ENCODE measurements at regions not wholly inside any gene's neighbourhood (a gene's known extent, or its start where the extent isn't known, plus 50 kb on each side); places are given as distances from the start of the nearest gene placed in this dataset.
"Not testable (repeated sequence)": the region's sequence is repeated elsewhere in the genome, so short reads cannot be mapped to it uniquely, and the experiment has no call there.

DNA sequence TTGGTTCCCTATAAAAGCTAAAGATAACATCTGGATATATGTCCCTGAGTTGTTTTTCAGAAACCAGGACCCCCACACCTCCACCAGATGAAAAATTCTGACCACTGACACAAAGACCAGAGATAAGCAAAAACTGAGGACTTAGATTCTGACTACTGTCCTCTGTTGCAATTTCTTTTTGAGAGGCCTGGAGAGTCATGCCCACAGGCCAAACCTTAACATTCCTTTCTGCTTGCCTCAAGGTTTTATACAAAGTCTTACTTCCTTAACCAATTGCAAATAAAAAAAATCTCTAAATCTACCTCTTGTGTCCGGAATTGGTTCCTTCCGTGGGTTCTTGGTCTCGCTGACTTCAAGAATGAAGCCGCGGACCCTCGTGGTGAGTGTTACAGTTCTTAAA is 228.5 kb downstream of the ABCC12 start:
- ATAC-seq = no peak
- Mint-ChIP-seq H3K27me3 (no peaks in the 10 kb centered on the region), H3K27ac (no peak overlapping the region), H3K4me1 (no peaks in the 10 kb centered on the region), H3K36me3 (ENCODE audit: low read depth) (no peaks in the 10 kb centered on the region), H3K4me3 (no peak overlapping the region)
- DNase-seq = no peak
- no peaks in the 10 kb centered on the region for H3K9me3 ChIP-seq (ENCODE audit: control insufficient read depth, low read length, poor library complexity, severe bottlenecking)

DNA sequence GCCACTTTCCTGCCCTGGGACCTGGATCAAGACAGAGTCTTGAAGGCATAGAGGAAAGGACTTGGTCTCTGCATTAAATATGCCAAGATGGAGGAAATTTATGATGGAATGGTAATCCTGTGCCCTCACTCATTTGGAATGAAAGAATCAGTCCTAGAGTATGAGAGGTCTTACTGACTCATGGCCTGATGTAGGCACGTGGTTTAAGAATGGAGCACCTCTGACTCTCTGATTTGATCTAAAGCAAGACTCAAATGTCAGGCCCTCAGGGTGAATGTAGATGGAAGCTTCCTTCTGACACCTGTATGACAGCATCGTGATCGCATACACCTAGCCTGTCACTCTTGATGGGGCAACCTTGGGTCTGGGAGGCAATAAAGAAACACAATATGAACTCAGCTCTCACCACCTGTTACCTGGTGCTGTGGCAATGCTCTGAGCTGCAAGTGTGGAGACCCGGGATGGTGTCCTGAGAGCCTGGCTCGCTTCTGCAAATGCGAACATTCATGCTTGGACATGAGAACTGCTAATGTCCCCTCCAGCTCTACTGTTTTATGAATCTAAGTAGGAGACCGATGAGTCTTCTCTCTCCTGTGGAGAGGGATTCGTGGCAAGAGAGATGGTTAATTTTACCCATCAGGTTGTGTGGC is 229.9 kb downstream of the ABCC12 start:
- Mint-ChIP-seq H3K4me1 (no peaks in the 10 kb centered on the region), H3K36me3 (ENCODE audit: low read depth) (no peaks in the 10 kb centered on the region), H3K27ac (no peak overlapping the region), H3K4me3 (no peak overlapping the region), H3K27me3 (peaks cover 1% of the 10 kb centered on the region)
- H3K9me3 ChIP-seq (ENCODE audit: control insufficient read depth, low read length, poor library complexity, severe bottlenecking) = no peaks in the 10 kb centered on the region
- DNase-seq (no peak), ATAC-seq (no peak)

DNA sequence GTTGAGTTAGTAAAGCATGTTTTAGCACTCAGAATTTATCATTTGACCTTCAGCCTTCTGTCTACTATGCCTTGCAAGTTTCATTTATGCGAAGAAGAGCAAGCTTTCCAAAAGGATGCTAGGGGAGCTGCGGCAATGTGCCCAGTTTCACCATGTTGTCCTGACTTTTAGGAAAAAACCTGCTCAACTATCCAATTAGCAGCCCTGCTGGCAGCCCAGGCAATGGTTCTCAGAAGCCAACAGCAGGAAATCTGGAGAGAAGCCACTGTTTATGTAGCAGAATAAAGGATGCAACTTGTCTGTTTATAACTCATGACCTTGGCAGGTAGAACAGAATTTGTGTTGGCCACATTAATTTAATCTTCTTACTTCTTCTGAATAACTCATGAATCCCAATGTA is 230.8 kb downstream of the ABCC12 start:
- Mint-ChIP-seq H3K27me3 (peaks cover 11% of the 10 kb centered on the region), H3K27ac (no peak overlapping the region), H3K4me3 (no peak overlapping the region), H3K36me3 (ENCODE audit: low read depth) (no peaks in the 10 kb centered on the region), H3K4me1 (no peaks in the 10 kb centered on the region)
- H3K9me3 ChIP-seq (ENCODE audit: control insufficient read depth, low read length, poor library complexity, severe bottlenecking) = no peaks in the 10 kb centered on the region
- DNase-seq (no peak), ATAC-seq (no peak)

DNA sequence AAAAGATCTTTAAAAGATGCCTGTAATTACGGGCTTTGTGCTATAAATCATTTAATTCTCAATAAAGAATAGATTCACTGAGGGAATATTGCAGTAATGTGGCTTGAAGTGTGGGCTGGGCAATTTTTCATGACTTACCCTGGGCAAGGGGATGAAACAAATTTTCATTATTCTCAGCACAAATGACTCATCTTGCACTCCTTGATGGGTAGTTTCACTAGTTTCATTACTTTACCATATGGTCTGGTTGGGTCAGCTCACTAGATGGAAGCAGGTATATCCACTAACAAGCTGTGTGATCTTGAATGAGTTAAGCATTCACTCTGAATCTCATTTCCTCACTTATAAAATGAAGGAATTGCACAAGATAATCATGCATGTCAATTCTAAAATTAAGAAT is 234.3 kb downstream of the ABCC12 start:
- Mint-ChIP-seq H3K27ac (no peak overlapping the region), H3K27me3 (peaks cover 11% of the 10 kb centered on the region), H3K4me1 (no peaks in the 10 kb centered on the region), H3K4me3 (no peak overlapping the region), H3K36me3 (ENCODE audit: low read depth) (no peaks in the 10 kb centered on the region)
- ATAC-seq (no peak), DNase-seq (no peak)
- H3K9me3 ChIP-seq (ENCODE audit: control insufficient read depth, low read length, poor library complexity, severe bottlenecking) = no peaks in the 10 kb centered on the region

DNA sequence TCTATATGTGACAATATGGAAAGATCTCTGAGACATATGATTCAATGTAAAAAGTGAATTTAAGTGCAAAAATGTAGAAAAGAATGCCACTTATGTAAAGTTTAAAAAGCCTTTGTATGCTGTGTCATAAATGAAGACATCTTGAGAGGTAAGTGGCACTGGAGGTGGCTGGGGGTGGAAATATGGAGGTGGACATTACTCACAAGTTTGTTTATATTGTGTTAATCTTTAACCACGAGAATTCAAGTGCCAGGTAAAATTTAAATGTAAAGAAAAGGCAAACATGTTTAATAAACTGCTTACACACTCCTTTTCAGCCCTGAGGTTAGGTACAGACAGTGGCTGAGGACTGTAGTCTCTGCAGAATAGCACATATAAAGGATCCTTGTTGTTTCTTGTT is 235.1 kb downstream of the ABCC12 start:
- no peak overlapping the region for H3K27ac Mint-ChIP-seq
- no peak overlapping the region for H3K4me3 Mint-ChIP-seq
- H3K27me3 Mint-ChIP-seq = peaks cover 11% of the 10 kb centered on the region
- ATAC-seq = no peak
- H3K9me3 ChIP-seq (ENCODE audit: control insufficient read depth, low read length, poor library complexity, severe bottlenecking) = no peaks in the 10 kb centered on the region
- no peak for DNase-seq
- H3K4me1 Mint-ChIP-seq = no peaks in the 10 kb centered on the region
- H3K36me3 Mint-ChIP-seq (ENCODE audit: low read depth) = no peaks in the 10 kb centered on the region

DNA sequence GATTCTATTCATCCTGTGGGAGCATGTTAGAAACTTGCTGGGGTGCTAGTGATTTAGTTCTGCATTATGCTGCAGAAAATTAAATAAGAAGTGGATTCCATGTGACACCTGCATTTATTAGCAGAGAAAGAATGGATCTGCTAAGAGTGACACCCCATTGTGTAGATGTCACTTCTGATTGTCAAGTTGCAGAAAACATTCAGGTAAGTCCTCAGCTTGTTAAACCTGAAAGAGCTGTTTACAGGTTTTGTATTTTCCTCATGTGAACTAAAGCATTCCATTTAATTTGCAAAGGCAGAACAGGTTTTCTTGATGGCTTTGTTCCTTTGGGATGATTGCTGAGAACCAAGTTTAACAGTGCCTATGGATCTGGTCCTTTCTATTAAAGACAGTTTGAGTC is 238.7 kb downstream of the ABCC12 start:
- ATAC-seq (no peak), DNase-seq (no peak)
- Mint-ChIP-seq H3K4me3 (no peak overlapping the region), H3K36me3 (ENCODE audit: low read depth) (no peaks in the 10 kb centered on the region), H3K4me1 (no peaks in the 10 kb centered on the region), H3K27ac (no peak overlapping the region), H3K27me3 (peaks cover 11% of the 10 kb centered on the region)
- no peaks in the 10 kb centered on the region for H3K9me3 ChIP-seq (ENCODE audit: control insufficient read depth, low read length, poor library complexity, severe bottlenecking)

DNA sequence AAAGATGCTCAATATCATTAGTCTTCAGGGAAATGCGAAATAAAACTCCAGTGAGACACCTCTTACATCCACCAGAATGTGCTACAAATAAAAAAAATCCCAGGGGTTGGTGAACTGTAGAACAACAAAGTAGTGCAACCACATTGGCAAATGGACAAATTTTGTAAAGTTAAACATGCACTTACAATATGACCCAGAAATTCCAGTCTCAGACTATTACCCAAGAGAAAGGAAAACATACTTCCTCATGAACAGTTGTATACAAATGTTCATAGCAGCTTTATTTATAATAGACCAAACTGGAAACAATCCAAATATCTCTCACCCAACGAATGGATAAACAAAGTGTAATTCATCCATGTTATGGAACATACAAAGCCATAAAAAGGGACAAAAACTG is 239.5 kb downstream of the ABCC12 start:
- no peaks in the 10 kb centered on the region for H3K36me3 Mint-ChIP-seq (ENCODE audit: low read depth)
- H3K27ac Mint-ChIP-seq = no peak overlapping the region
- no peaks in the 10 kb centered on the region for H3K9me3 ChIP-seq (ENCODE audit: control insufficient read depth, low read length, poor library complexity, severe bottlenecking)
- H3K4me1 Mint-ChIP-seq = no peaks in the 10 kb centered on the region
- DNase-seq = no peak
- peaks cover 11% of the 10 kb centered on the region for H3K27me3 Mint-ChIP-seq
- H3K4me3 Mint-ChIP-seq = no peak overlapping the region
- ATAC-seq = no peak

DNA sequence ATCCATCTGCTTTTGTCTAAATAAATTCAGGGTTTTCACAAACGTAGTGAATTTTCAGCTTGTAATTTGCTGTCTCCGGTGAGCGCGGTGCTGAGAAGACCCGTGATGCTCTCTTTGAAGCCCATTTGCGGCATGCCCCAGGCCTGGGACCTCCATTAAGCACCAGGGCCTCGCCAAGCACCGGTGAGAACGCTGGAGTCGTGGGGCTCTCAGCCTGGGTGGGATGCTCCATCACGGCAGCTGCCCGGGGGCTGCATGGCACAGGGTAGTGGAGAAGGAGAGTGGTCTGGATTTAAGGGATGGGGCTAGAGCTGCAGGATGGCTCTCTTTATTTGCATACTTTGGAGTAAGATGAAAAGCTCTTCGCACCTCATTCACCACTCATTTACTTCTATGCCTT is 248.7 kb downstream of the ABCC12 start:
- no peak for ATAC-seq
- H3K9me3 ChIP-seq (ENCODE audit: control insufficient read depth, low read length, poor library complexity, severe bottlenecking) = no peaks in the 10 kb centered on the region
- Mint-ChIP-seq H3K27ac (no peak overlapping the region), H3K4me3 (no peak overlapping the region), H3K27me3 (no peaks in the 10 kb centered on the region), H3K36me3 (ENCODE audit: low read depth) (no peaks in the 10 kb centered on the region), H3K4me1 (no peaks in the 10 kb centered on the region)
- DNase-seq = no peak

DNA sequence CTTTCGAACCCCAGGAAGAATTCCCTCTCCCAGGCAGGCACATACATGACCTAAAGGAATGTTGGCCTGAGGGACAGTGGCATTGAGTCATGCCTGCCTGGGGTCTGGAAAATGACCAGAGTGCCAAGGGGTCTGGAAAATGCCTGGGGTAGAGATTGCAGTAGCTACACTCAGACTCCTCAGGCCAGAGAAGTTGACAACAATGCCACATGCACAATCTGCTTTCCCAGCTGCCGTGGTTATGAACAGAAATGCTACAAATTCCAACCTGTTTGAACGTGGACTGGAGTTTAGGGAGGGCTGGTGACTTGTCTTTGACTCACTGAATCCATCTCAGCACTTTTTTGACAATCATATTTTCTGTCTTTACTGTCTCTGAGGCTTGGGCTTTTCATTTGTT is 250.0 kb downstream of the ABCC12 start:
- no peak for ATAC-seq
- Mint-ChIP-seq H3K4me1 (no peaks in the 10 kb centered on the region), H3K27me3 (no peaks in the 10 kb centered on the region), H3K4me3 (no peak overlapping the region), H3K36me3 (ENCODE audit: low read depth) (no peaks in the 10 kb centered on the region), H3K27ac (no peak overlapping the region)
- DNase-seq = no peak
- no peaks in the 10 kb centered on the region for H3K9me3 ChIP-seq (ENCODE audit: control insufficient read depth, low read length, poor library complexity, severe bottlenecking)

DNA sequence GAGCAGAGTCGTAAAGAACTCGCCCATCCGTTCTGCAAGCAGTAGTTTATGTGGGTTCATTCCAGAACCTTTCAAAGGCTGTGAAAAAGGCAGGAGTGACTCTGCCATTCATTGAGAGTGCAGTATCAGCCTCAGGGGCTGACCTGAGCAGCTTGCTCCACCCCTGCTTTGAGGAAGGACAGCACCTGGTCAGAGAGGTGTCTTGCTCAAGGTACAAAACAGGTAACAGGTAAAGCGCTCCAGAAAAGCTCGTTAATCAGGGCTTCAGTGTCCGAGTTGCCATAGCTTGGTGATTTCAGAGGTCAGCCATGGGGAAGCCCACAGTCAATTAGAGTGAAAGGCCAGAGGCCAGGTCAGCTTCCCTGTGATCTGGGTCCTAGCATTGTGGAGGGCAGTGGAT is 251.1 kb downstream of the ABCC12 start:
- H3K9me3 ChIP-seq (ENCODE audit: control insufficient read depth, low read length, poor library complexity, severe bottlenecking) = no peaks in the 10 kb centered on the region
- Mint-ChIP-seq H3K27ac (no peak overlapping the region), H3K27me3 (no peaks in the 10 kb centered on the region), H3K4me1 (no peaks in the 10 kb centered on the region), H3K4me3 (no peak overlapping the region), H3K36me3 (ENCODE audit: low read depth) (no peaks in the 10 kb centered on the region)
- ATAC-seq (no peak), DNase-seq (no peak)

DNA sequence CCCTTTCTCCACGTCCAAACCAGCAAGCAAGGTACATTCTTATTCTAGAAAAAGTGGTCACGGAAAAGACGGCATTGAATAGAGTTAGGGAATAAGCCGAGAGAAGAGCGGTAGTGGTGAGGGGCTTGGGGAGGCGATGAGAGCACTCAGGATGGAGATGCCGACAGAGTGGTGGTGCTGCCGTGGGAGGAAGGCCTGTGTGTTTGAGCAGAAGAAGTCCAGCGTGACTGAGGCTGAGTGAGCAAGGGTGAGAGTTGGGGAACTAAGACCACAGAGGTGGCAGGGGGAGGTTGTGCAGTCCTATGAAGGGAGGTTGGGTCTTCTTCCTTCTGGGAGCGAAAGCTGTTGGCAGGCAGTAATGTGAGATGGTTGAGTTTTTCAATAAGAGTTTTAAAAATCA is 252.3 kb downstream of the ABCC12 start:
- ATAC-seq = no peak
- no peak overlapping the region for H3K27ac Mint-ChIP-seq
- H3K27me3 Mint-ChIP-seq = no peaks in the 10 kb centered on the region
- H3K9me3 ChIP-seq (ENCODE audit: control insufficient read depth, low read length, poor library complexity, severe bottlenecking) = no peaks in the 10 kb centered on the region
- DNase-seq = no peak
- H3K4me3 Mint-ChIP-seq = no peak overlapping the region
- H3K36me3 Mint-ChIP-seq (ENCODE audit: low read depth) = no peaks in the 10 kb centered on the region
- H3K4me1 Mint-ChIP-seq = no peaks in the 10 kb centered on the region

DNA sequence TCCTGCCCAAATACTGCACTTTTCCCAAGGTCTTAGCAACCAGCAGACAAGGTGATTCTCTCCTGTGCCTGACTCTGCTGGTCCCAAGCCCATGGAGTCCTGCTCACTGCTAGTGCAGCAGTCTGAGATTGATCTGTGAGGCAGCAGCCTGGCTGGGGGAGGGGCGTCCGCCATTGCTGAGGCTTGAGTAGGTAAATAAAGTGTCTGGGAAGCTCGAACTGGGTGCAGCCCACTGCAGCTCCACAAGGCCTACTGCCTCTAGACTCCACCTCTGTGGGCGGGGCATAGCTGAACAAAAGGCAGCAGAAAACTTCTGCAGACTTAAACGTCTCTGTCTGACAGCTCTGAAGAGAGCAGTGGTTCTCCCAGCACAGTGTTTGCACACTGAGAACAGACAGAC is 258.7 kb downstream of the ABCC12 start:
- H3K27me3 Mint-ChIP-seq; H3K36me3 Mint-ChIP-seq (ENCODE audit: low read depth); H3K4me3 Mint-ChIP-seq; H3K9me3 ChIP-seq (ENCODE audit: control insufficient read depth, low read length, poor library complexity, severe bottlenecking); DNase-seq; H3K27ac Mint-ChIP-seq; H3K4me1 Mint-ChIP-seq; ATAC-seq: not testable (repeated sequence)

DNA sequence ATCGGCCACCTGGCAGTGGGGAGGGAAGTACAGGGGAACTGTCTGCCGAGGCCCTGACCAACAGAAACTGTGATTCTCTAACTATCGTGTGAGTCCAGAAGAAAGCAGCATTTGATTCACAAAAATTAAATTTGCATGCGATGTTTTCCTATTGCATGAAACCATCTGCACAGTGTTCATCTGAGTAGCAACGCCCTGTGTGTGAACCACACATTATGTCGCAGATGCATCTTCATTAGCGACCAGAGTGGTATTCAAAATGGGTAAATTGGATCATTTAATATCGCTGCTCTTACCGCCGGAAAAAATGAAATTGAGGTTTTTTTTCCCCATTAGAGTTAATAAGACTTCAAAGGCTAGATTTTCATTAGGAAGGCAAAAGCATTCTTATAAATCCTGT is 260.6 kb downstream of the ABCC12 start:
- no peak overlapping the region for H3K27ac Mint-ChIP-seq
- no peaks in the 10 kb centered on the region for H3K36me3 Mint-ChIP-seq (ENCODE audit: low read depth)
- no peaks in the 10 kb centered on the region for H3K9me3 ChIP-seq (ENCODE audit: control insufficient read depth, low read length, poor library complexity, severe bottlenecking)
- ATAC-seq (no peak), DNase-seq (no peak)
- no peaks in the 10 kb centered on the region for H3K4me1 Mint-ChIP-seq
- peaks cover 7% of the 10 kb centered on the region for H3K27me3 Mint-ChIP-seq
- H3K4me3 Mint-ChIP-seq = no peak overlapping the region

DNA sequence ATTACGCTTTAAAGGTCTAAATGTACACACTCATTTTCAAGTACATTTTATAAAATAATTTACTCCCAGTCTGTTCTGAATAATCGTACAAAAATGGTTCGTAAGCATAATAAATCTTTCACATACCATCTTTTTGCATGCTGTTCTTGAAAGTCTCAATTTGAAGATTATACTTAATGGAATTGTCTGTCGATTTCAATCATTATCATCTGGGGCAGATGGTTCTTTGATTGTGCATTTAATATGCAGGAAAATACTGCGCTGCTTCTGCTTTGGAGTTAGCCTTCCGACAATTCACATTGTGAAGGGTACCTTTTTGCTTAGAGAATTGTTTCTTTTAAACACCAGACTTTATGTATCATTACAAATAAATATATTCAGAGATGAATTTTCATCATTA is 262.8 kb downstream of the ABCC12 start:
- DNase-seq (no peak), ATAC-seq (no peak)
- Mint-ChIP-seq H3K4me3 (no peak overlapping the region), H3K27me3 (peaks cover 25% of the 10 kb centered on the region), H3K27ac (no peak overlapping the region), H3K4me1 (no peaks in the 10 kb centered on the region), H3K36me3 (ENCODE audit: low read depth) (no peaks in the 10 kb centered on the region)
- no peaks in the 10 kb centered on the region for H3K9me3 ChIP-seq (ENCODE audit: control insufficient read depth, low read length, poor library complexity, severe bottlenecking)
